Right lobe of liver (tissue), 4 donors: ENCODE measurements at regions not wholly inside any gene's neighbourhood (a gene's known extent, or its start where the extent isn't known, plus 50 kb on each side); places are given as distances from the start of the nearest gene placed in this dataset.

Source experiments
- CTCF ChIP-seq, 4 donors: fragments of 200-600 bp in 3 of 4; fragments of 450-650 bp in 1 of 4; IDR thresholded peaks; one replicate each; pipeline versions ENCODE4 v1.5.1 to v1.8.0; 2016 to 2022; ENCODE audit warnings: antibody characterized with exemption in 4 of 4, mild to moderate bottlenecking in 2 of 4
- POLR2A ChIP-seq: fragments of 450-650 bp; IDR thresholded peaks from one replicate; pipeline ENCODE4 v1.6.1; 2017; ENCODE audit warnings: antibody characterized with exemption, mild to moderate bottlenecking
- donor health status: DM: no; HTN: no; CAD: no.
- donor health status: DM: no; HTN: no; CAD: no.
- donor health status: DM: no; HTN: yes; CAD: no.

GRCh38 chr5:23763170-23763569 lies 255.8 kb downstream of the PRDM9 start:
- TF ChIP-seq POLR2A (no peak), CTCF (IDR thresholded peaks at IDR 0.05) (no peak)
